Lower leg skin (tissue), 4 donors: ENCODE measurements at regions not wholly inside any gene's neighbourhood (a gene's known extent, or its start where the extent isn't known, plus 50 kb on each side); places are given as distances from the start of the nearest gene placed in this dataset.
"Not testable (repeated sequence)": the region's sequence is repeated elsewhere in the genome, so short reads cannot be mapped to it uniquely, and the experiment has no call there.

Source experiments
- DNase-seq, 2 donors: peaks; one replicate each; pipeline ENCODE4 v3.0.0-alpha.2; 2019; ENCODE audit warnings: low spot score in 2 of 2
- H3K4me3 ChIP-seq: fragments of 200-600 bp; sonication (generic); 2 replicates; pipeline ENCODE4 v1.5.1; 2017; ENCODE audit warnings: mild to moderate bottlenecking, low read depth; ENCODE audit not compliant: poor library complexity, severe bottlenecking
- CTCF ChIP-seq, 3 donors: fragments of 450-650 bp; IDR thresholded peaks; one replicate each; pipeline ENCODE4 v1.5.1; 2016; ENCODE audit warnings: antibody characterized with exemption in 3 of 3, mild to moderate bottlenecking in 3 of 3, moderate library complexity in 2 of 3
- POLR2A ChIP-seq, 2 donors: fragments of 450-650 bp; IDR thresholded peaks; one replicate each; pipeline ENCODE4 v1.6.1; 2016 to 2017; ENCODE audit warnings: antibody characterized with exemption in 2 of 2, mild to moderate bottlenecking in 1 of 2, moderate library complexity in 1 of 2
- WGBS, 2 donors: methylation state at CpG; one replicate each; pipeline ENCODE4 v1.1.5; 2018; 5-methylcytosine and 5-hydroxymethylcytosine counted together
- intact Hi-C: fragments of 100-400 bp; cut with DNase I; formaldehyde crosslinking; loops from one replicate; pipeline ENCODE4 v1.15.0; 2023; ENCODE audit warnings: low total_unique reads

GRCh38 chr18:41870191-41870590, 84.8 kb upstream of the PIK3C3 start:
- 51 to 68% methylated on average over 2 of the region's 2 CpGs for WGBS, 2 donors
- intact Hi-C loops: no loop called here
- H3K4me3 ChIP-seq: no peak overlapping the region
- DNase-seq: no peak
- no peak for TF ChIP-seq POLR2A (IDR thresholded peaks at IDR 0.05)
- no peak for TF ChIP-seq CTCF (IDR thresholded peaks at IDR 0.05)

GRCh38 chr18:41865796-41866195, 89.2 kb upstream of the PIK3C3 start:
- H3K4me3 ChIP-seq, intact Hi-C loops, DNase-seq: not testable (repeated sequence)
- WGBS, 2 donors: 97 to 100% methylated on average over 19 to 20 of the region's 27 CpGs

GRCh38 chr18:41864216-41864615, 90.8 kb upstream of the PIK3C3 start:
- WGBS, 2 donors: 80 to 94% methylated on average over 3 of the region's 3 CpGs
- no peak overlapping the region for H3K4me3 ChIP-seq
- intact Hi-C loops: no loop called here
- no peak for DNase-seq
- TF ChIP-seq CTCF (IDR thresholded peaks at IDR 0.05) (no peak), POLR2A (IDR thresholded peaks at IDR 0.05) (no peak)

GRCh38 chr18:41862921-41863320, 92.1 kb upstream of the PIK3C3 start:
- intact Hi-C loops: no loop called here
- TF ChIP-seq CTCF (IDR thresholded peaks at IDR 0.05): no peak
- no peak for TF ChIP-seq POLR2A (IDR thresholded peaks at IDR 0.05)
- no peak for DNase-seq
- H3K4me3 ChIP-seq: no peak overlapping the region

- no peak for DNase-seq
- intact Hi-C loops: no loop called here
- no peak overlapping the region for H3K4me3 ChIP-seq
- WGBS, 2 donors: 84 to 90% methylated on average over 2 of the region's 2 CpGs
- TF ChIP-seq POLR2A (IDR thresholded peaks at IDR 0.05): no peak
- TF ChIP-seq CTCF (IDR thresholded peaks at IDR 0.05): no peak
These were observed 94.0 kb upstream of the PIK3C3 start for GRCh38 chr18:41860987-41861386.

GRCh38 chr18:41858761-41859555, 96.1 kb upstream of the PIK3C3 start:
- 57 to 62% methylated on average over 2 of the region's 2 CpGs for WGBS, 2 donors
- H3K4me3 ChIP-seq: no peak overlapping the region
- intact Hi-C loops: no loop called here
- no peak for TF ChIP-seq CTCF (IDR thresholded peaks at IDR 0.05)
- no peak for TF ChIP-seq POLR2A (IDR thresholded peaks at IDR 0.05)
- DNase-seq: no peak
